ENCODE measurements at regions not wholly inside any gene's neighbourhood (a gene's known extent, or its start where the extent isn't known, plus 50 kb on each side); places are given as distances from the start of the nearest gene placed in this dataset.
"Not testable (repeated sequence)": the region's sequence is repeated elsewhere in the genome, so short reads cannot be mapped to it uniquely, and the experiment has no call there.

DNA sequence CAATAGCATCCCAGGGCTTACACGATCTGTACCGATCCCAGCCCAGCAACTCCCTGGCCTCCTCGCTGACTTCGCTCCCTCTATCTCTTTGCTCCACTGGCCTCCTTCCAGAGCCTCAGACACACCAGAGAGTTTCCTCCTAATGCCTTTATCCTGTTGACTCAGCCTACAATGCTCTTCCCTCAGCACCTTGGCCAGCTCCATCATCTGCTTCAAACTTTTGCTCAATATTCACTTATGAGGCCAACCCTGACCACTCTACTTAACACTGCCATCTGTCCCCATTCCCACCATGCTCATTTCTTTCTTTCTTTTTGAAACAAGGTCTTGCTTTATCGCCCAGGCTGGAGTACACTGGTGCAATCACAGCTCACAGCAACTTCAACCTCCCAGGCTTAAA lies 180.9 kb downstream of the CEP170 start:
- ATAC-seq; intact Hi-C loops (cut with micrococcal nuclease; ENCODE audit: unreplicated experiment): not testable (repeated sequence)

DNA sequence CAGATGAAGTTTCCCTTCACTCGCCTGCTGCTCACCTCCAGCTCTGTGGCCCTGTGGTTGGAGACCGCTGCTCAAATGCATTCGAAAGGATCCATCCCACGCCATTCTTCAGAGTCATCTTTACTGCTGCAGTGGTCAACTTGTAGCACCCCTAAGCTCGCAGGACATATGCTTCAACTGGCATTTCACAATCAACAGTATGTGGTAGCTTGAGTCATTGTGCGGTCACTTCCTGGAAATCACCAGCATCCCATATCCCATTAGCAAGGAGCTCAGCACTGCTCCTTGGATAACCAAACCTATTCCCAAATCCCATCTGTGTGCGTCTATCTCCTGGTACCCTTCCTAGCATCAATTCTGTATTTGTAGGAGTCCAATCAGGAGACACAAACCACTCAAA lies 188.0 kb downstream of the CEP170 start:
- CTCF ChIA-PET; intact Hi-C loops (cut with micrococcal nuclease; ENCODE audit: unreplicated experiment); BruUV-seq (replicated peaks); H3K4me1 ChIP-seq (ENCODE audit: control insufficient read depth, insufficient read depth, low read length); H3K27ac ChIP-seq (ENCODE audit: low read length); ATAC-seq; H3K27me3 ChIP-seq (ENCODE audit: control insufficient read depth, insufficient read depth, low read length); H3K9me3 ChIP-seq (ENCODE audit: control insufficient read depth, insufficient read depth, low read depth, low read length); DNase-seq (ENCODE audit: low read depth, low spot score); H3K4me3 ChIP-seq (ENCODE audit: low read depth in 2 of 2, low read length in 2 of 2); POLR2A ChIA-PET; H3K36me3 ChIP-seq (ENCODE audit: control insufficient read depth, insufficient read depth, low read length); in situ Hi-C loops (cut with HindIII; ENCODE audit: low pct_unique_long_range_greater_than_20kb, low sequenced_read_pairs): not testable (repeated sequence)

More for the DNA sequence above, 180.9 kb downstream of the CEP170 start:
- peak in 1 of 2 experiments; percentile 47; a peak in 1 of 4 replicates for TF ChIP-seq REST (IDR thresholded peaks at IDR 0.05; ENCODE audit: insufficient read depth in 1 of 2, low read depth in 2 of 2, low read length in 1 of 2)
- H3K36me3 ChIP-seq (ENCODE audit: control insufficient read depth, insufficient read depth, low read length); DNase-seq (ENCODE audit: low read depth, low spot score); BruUV-seq (replicated peaks); in situ Hi-C loops (cut with HindIII; ENCODE audit: low pct_unique_long_range_greater_than_20kb, low sequenced_read_pairs); H3K27ac ChIP-seq (ENCODE audit: low read length); CTCF ChIA-PET; H3K4me1 ChIP-seq (ENCODE audit: control insufficient read depth, insufficient read depth, low read length); H3K4me3 ChIP-seq (ENCODE audit: low read depth in 2 of 2, low read length in 2 of 2); H3K27me3 ChIP-seq (ENCODE audit: control insufficient read depth, insufficient read depth, low read length); POLR2A ChIA-PET; H3K9me3 ChIP-seq (ENCODE audit: control insufficient read depth, insufficient read depth, low read depth, low read length): not testable (repeated sequence)

GRCh38 chr1:243061965-243062364 lies 193.1 kb downstream of the CEP170 start:
- intact Hi-C loops (cut with micrococcal nuclease; ENCODE audit: unreplicated experiment); POLR2A ChIA-PET; H3K27ac ChIP-seq (ENCODE audit: low read length); H3K27me3 ChIP-seq (ENCODE audit: control insufficient read depth, insufficient read depth, low read length); H3K4me3 ChIP-seq (ENCODE audit: low read depth in 2 of 2, low read length in 2 of 2); in situ Hi-C loops (cut with HindIII; ENCODE audit: low pct_unique_long_range_greater_than_20kb, low sequenced_read_pairs); CTCF ChIA-PET; BruUV-seq (replicated peaks); ATAC-seq; H3K9me3 ChIP-seq (ENCODE audit: control insufficient read depth, insufficient read depth, low read depth, low read length); H3K36me3 ChIP-seq (ENCODE audit: control insufficient read depth, insufficient read depth, low read length); H3K4me1 ChIP-seq (ENCODE audit: control insufficient read depth, insufficient read depth, low read length); DNase-seq (ENCODE audit: low read depth, low spot score): not testable (repeated sequence)

- H3K36me3 ChIP-seq (ENCODE audit: control insufficient read depth, insufficient read depth, low read length); H3K27me3 ChIP-seq (ENCODE audit: control insufficient read depth, insufficient read depth, low read length); DNase-seq (ENCODE audit: low read depth, low spot score); POLR2A ChIA-PET; CTCF ChIA-PET; ATAC-seq; H3K4me1 ChIP-seq (ENCODE audit: control insufficient read depth, insufficient read depth, low read length); intact Hi-C loops (cut with micrococcal nuclease; ENCODE audit: unreplicated experiment); H3K27ac ChIP-seq (ENCODE audit: low read length); in situ Hi-C loops (cut with HindIII; ENCODE audit: low pct_unique_long_range_greater_than_20kb, low sequenced_read_pairs); H3K4me3 ChIP-seq (ENCODE audit: low read depth in 2 of 2, low read length in 2 of 2); BruUV-seq (replicated peaks); H3K9me3 ChIP-seq (ENCODE audit: control insufficient read depth, insufficient read depth, low read depth, low read length): not testable (repeated sequence)
Observed at GRCh38 chr1:243055510-243055909, 199.6 kb downstream of the CEP170 start.

DNA sequence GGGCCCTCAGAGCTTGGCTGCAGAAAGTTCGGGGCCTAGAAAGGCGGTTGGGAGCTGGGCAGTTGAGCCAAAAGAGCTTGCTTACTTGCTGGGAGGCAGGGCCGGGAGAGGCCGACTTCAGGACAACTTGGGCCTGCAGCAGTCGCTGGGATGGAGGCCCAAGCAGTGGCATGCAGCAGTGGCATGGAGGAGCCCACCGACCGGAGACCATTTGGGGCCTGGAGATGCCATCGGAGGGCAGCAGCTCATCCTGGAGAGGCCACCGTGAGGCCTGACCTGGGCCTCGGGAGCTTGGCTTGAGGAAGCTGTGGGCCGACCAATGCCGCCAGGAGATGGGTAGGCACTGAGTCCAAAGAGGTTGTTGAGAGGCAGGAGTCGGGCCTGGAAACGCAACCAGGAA lies 200.0 kb downstream of the CEP170 start:
- ATAC-seq; H3K9me3 ChIP-seq (ENCODE audit: control insufficient read depth, insufficient read depth, low read depth, low read length); POLR2A ChIA-PET; DNase-seq (ENCODE audit: low read depth, low spot score); in situ Hi-C loops (cut with HindIII; ENCODE audit: low pct_unique_long_range_greater_than_20kb, low sequenced_read_pairs); H3K4me3 ChIP-seq (ENCODE audit: low read depth in 2 of 2, low read length in 2 of 2); intact Hi-C loops (cut with micrococcal nuclease; ENCODE audit: unreplicated experiment); H3K27me3 ChIP-seq (ENCODE audit: control insufficient read depth, insufficient read depth, low read length); BruUV-seq (replicated peaks); CTCF ChIA-PET; H3K4me1 ChIP-seq (ENCODE audit: control insufficient read depth, insufficient read depth, low read length); H3K27ac ChIP-seq (ENCODE audit: low read length); H3K36me3 ChIP-seq (ENCODE audit: control insufficient read depth, insufficient read depth, low read length): not testable (repeated sequence)

GRCh38 chr1:243054681-243055080 lies 200.4 kb downstream of the CEP170 start:
- H3K4me1 ChIP-seq (ENCODE audit: control insufficient read depth, insufficient read depth, low read length); H3K27me3 ChIP-seq (ENCODE audit: control insufficient read depth, insufficient read depth, low read length); H3K27ac ChIP-seq (ENCODE audit: low read length); H3K9me3 ChIP-seq (ENCODE audit: control insufficient read depth, insufficient read depth, low read depth, low read length); CTCF ChIA-PET; BruUV-seq (replicated peaks); H3K36me3 ChIP-seq (ENCODE audit: control insufficient read depth, insufficient read depth, low read length); DNase-seq (ENCODE audit: low read depth, low spot score); intact Hi-C loops (cut with micrococcal nuclease; ENCODE audit: unreplicated experiment); POLR2A ChIA-PET; in situ Hi-C loops (cut with HindIII; ENCODE audit: low pct_unique_long_range_greater_than_20kb, low sequenced_read_pairs); ATAC-seq; H3K4me3 ChIP-seq (ENCODE audit: low read depth in 2 of 2, low read length in 2 of 2): not testable (repeated sequence)
